ENCODE measurements at regions not wholly inside any gene's neighbourhood (a gene's known extent, or its start where the extent isn't known, plus 50 kb on each side); places are given as distances from the start of the nearest gene placed in this dataset.

- TF ChIP-seq POLR2A (IDR thresholded peaks at IDR 0.05) (no peak), CTCF (IDR thresholded peaks at IDR 0.05) (no peak)
Measured at GRCh38 chr1:30179942-30180543, 543.3 kb downstream of the MATN1 start.
